NCI-H1417 treated with DMSO at 0.1 percent for 48 hours (cell line): ENCODE measurements at regions not wholly inside any gene's neighbourhood (a gene's known extent, or its start where the extent isn't known, plus 50 kb on each side); places are given as distances from the start of the nearest gene placed in this dataset.
"Not testable (repeated sequence)": the region's sequence is repeated elsewhere in the genome, so short reads cannot be mapped to it uniquely, and the experiment has no call there.

Experiments
- DNase-seq: peaks from one replicate; lab custom pipeline; 2025; lab: John Stamatoyannopoulos, UW

- no peak for DNase-seq
Measured at GRCh38 chr13:105863300-105863920, 672.1 kb downstream of the EFNB2 start.

GRCh38 chr13:105848494-105848893 is 687.0 kb downstream of the EFNB2 start:
- DNase-seq = no peak

GRCh38 chr13:105847527-105848291 is 687.8 kb downstream of the EFNB2 start:
- DNase-seq = peak; percentile 18

GRCh38 chr13:105846923-105847322 is 688.5 kb downstream of the EFNB2 start:
- DNase-seq = no peak

GRCh38 chr13:105841286-105841685 is 694.2 kb downstream of the EFNB2 start:
- DNase-seq = no peak

DNA sequence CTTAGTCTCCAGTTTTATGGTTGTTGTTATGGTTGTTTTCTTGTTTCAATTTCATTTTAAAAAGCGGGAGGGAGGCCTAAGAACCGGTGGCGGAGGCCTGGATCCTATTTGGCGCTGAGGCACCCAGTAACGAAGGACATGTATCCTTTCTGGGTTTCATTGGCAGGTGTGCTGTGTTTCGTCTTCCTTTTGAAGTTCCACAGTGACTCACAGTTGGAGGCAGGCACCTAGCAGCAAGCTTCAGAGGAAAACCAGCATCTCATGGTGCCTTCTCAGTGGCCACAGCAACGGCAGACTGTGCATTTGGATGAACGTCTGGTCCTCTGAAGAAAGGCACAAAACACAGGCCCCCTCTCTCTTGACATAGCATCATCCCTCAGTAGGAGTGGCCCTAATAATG is 697.2 kb downstream of the EFNB2 start:
- DNase-seq = no peak

GRCh38 chr13:105837295-105837694 is 698.2 kb downstream of the EFNB2 start:
- not testable (repeated sequence) for DNase-seq

- no peak for DNase-seq
Measured at GRCh38 chr13:105830821-105831220, 704.6 kb downstream of the EFNB2 start.

DNA sequence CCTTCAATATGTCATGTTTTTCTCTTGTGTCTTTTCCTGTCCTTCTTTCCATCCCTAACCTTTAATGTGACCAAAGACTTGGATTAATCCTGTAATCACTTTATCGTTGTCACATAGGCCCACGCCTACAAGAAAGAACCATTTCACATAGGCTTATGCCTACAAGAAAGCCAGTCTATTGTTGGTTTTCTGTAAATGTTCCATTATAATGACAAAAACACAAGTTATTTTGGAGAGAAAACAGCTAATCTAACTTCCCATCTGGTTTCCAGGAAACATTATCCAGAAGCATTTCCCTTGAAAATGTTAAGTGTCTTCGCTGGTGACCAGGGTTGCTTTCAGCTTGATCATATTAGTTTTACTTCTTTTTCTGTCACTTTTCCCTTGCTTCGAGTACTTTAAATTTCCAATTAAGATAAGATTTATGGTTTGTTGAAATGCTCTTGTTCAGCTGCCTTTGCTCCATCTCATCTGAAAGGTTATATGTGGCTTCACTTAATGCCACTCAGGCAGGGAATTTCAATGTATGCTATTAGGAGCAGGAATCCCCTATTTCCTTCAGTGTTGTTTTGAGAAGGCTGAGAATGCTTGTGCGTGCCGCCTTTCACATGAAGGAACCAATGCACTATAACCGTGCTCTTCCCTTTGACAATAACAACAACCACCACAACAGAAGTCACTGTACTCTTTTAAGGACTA is 708.2 kb downstream of the EFNB2 start:
- DNase-seq = no peak

- no peak for DNase-seq
Measured at GRCh38 chr13:105825071-105825470, 710.4 kb downstream of the EFNB2 start.

DNA sequence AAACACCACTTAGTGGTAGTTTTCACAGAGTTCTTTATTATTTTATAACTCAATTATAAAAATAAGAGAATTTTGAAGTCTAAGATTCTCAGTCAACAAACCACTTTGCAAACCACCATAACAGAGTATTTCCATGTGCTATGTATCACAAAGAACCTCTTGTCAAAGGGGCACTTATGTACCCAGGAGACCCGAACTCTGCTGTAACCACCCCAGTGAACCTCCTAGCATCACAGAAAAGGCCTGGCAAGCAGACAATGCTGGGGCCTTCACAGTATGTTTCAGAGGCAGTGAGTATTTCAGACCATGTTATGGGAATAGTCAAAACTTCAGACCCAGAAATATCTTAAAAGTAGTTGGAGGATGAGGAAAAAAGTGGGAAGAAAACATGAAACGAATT is 714.1 kb downstream of the EFNB2 start:
- DNase-seq = no peak

DNA sequence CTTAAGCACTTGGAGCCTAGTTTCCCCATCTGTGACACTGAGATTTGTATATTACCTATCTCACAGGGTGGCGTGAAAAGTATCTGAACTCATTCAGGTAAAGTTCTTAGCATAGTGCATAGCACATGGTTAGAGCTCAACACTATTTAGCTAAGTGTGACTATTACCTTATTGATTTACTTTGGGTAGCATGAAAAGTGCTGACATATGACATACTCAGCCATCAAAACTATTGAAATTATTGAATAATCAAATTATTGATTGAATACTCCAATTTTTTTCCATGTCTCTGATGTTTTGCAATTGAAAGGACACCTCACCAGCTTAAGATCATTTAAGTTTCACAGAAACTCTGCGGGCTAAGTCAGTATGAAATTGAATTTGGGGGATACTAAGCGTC is 715.0 kb downstream of the EFNB2 start:
- no peak for DNase-seq

DNA sequence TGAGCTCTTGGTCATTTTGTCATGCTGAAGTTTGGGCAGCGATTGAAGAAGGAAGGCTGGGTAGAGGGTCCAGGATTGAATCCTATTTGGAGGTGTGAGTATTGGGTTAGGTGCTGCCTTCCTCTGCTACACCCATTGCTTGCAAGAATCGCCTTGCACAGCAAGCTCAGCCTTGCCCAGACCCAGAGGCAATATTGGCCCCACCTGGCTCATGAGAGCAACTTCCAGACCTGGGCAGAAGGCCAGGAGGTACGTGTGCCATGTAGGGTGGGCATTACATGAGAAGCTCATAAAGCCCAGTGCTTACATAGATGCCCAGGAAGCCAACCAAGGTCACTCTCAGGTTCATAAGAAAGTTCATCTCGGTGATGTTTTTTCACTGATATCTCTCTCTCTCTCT is 718.0 kb downstream of the EFNB2 start:
- DNase-seq = no peak

DNA sequence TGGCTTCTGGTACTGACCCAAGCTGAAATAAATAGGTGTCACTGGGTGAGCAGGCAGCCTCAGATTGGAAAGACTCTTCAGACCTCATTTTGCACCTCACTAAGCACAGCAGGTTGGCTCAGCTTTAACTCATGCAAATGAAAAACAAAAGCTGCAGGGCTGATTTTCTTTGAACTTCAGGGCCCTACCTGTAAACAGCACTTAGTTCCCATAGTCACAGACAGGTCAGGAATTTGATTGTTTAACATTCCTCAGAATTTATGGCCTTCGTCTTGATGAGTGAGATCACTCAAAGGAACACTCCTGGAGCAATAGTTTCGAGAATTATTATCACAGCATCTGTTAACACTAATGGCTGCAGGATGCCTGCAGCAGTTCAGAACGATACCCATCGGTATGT is 718.5 kb downstream of the EFNB2 start:
- peak; percentile 19 for DNase-seq

GRCh38 chr13:105814902-105815250 is 720.6 kb downstream of the EFNB2 start:
- DNase-seq = no peak

GRCh38 chr13:105814219-105814901 is 721.1 kb downstream of the EFNB2 start:
- peak; percentile 18 for DNase-seq

DNA sequence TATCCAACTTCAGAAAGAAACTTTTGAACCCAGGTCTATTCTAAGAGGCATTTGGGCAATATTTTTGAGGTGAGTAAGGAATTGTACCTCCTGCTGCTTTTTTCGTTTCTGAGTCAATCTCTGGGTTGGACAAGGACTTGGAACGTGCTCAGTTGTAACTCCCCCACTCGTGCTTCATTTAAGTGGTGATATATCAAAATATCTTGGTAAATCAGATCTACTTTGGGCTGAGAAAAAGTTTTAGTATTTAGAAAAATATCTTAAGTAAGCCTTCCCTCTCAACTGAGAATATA is 728.9 kb downstream of the EFNB2 start:
- no peak for DNase-seq

GRCh38 chr13:105805892-105806627 is 729.4 kb downstream of the EFNB2 start:
- DNase-seq = no peak

GRCh38 chr13:105804561-105805190 is 730.8 kb downstream of the EFNB2 start:
- DNase-seq = no peak

GRCh38 chr13:105799155-105799554 is 736.3 kb downstream of the EFNB2 start:
- no peak for DNase-seq

DNA sequence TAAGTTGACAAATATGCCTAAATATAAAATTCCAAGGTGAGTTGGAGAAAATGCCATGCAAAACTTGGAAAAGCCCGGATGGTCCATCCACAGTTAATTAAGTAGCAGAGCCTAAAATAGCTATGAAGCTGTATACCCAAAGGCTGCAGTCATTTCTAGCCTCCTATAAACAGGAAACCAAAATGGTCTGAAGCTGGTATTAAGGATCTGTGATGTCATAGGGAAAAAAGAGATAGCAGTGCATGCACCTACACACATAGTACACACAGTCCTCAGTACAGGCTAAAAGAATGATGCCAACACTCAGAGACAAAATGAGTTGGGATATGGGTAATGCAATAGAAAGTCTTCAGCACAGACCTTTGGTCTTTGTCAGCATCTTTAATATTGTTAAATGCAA is 736.9 kb downstream of the EFNB2 start:
- DNase-seq = no peak

GRCh38 chr13:105796081-105796480 is 739.4 kb downstream of the EFNB2 start:
- DNase-seq = no peak
